CD4-positive, alpha-beta T cell (primary cell): ENCODE measurements at regions not wholly inside any gene's neighbourhood (a gene's known extent, or its start where the extent isn't known, plus 50 kb on each side); places are given as distances from the start of the nearest gene placed in this dataset.

Experiments used
- ATAC-seq: fragments of 200-7000 bp; cut with Tn5 transposase; one replicate; pipeline ENCODE4 v1.10.0; 2022; ENCODE audit warnings: mild to moderate bottlenecking; ENCODE audit not compliant: poor library complexity
- CTCF ChIA-PET: fragments of 350-600 bp; sonication (Branson Sonifier 250); formaldehyde crosslinking; loops from one replicate; lab custom pipeline; 2021; ENCODE audit warnings: antibody characterized with exemption, inconsistent platforms; lab: Charles Lee
- POLR2A ChIA-PET: fragments of 350-600 bp; sonication (Branson Sonifier 250); formaldehyde crosslinking; loops from one replicate; lab custom pipeline; 2021; ENCODE audit warnings: antibody characterized with exemption, inconsistent platforms; lab: Charles Lee
- DNase-seq, 14 experiments: peaks; one replicate each; pipeline ENCODE4 v3.0.0-alpha.2; 2013 to 2020; ENCODE audit warnings: mixed read lengths in 2 of 14
- H3K27ac ChIP-seq, 2 donors: one replicate each; pipeline versions ENCODE4 v1.5.1 to v1.7.0; 2013; ENCODE audit warnings: low read length in 2 of 2, low read depth in 1 of 2, mild to moderate bottlenecking in 1 of 2
- H3K27me3 ChIP-seq, 2 experiments: 1 replicate in 1 of 2; 2 replicates in 1 of 2; pipeline versions ENCODE4 v1.6.1 to v1.7.0; 2013; ENCODE audit warnings: low read length in 2 of 2, control low read depth in 1 of 2, mild to moderate bottlenecking in 1 of 2, moderate library complexity in 1 of 2; ENCODE audit not compliant: insufficient read depth in 2 of 2, control insufficient read depth in 1 of 2
- H3K36me3 ChIP-seq: one replicate; pipeline ENCODE4 v1.6.1; 2013; ENCODE audit warnings: low read length, control low read depth; ENCODE audit not compliant: insufficient read depth
- H3K4me1 ChIP-seq: one replicate; pipeline ENCODE4 v1.6.1; 2013; ENCODE audit warnings: low read length, control low read depth; ENCODE audit not compliant: insufficient read depth
- H3K4me3 ChIP-seq: one replicate; pipeline ENCODE4 v1.5.1; 2013; ENCODE audit warnings: mild to moderate bottlenecking, low read length, moderate library complexity
- H3K9me3 ChIP-seq, 2 experiments: 1 replicate in 1 of 2; 2 replicates in 1 of 2; pipeline versions ENCODE4 v1.6.1 to v1.7.0; 2013; ENCODE audit warnings: low read length in 2 of 2, mild to moderate bottlenecking in 2 of 2, control low read depth in 1 of 2, moderate library complexity in 1 of 2; ENCODE audit not compliant: control insufficient read depth in 1 of 2, insufficient read depth in 1 of 2
- H3K27ac Mint-ChIP-seq: one replicate; pipeline ENCODE4 v1.8.0; 2020; ENCODE audit warnings: mixed read lengths
- H3K27me3 Mint-ChIP-seq: one replicate; pipeline ENCODE4 v1.8.0; 2021; ENCODE audit warnings: mixed read lengths
- H3K36me3 Mint-ChIP-seq: one replicate; pipeline ENCODE4 v1.8.0; 2021; ENCODE audit warnings: low read depth, mixed read lengths
- H3K4me1 Mint-ChIP-seq: one replicate; pipeline ENCODE4 v1.8.0; 2021; ENCODE audit warnings: low read depth, mixed read lengths
- H3K4me3 Mint-ChIP-seq: one replicate; pipeline ENCODE4 v1.8.0; 2020; ENCODE audit warnings: mild to moderate bottlenecking, mixed read lengths
- H3K9me3 Mint-ChIP-seq: one replicate; pipeline ENCODE4 v1.8.0; 2020; ENCODE audit warnings: mixed read lengths
- intact Hi-C, 2 experiments: fragments of 100-400 bp; cut with DNase I in 1 of 2; cut with micrococcal nuclease in 1 of 2; formaldehyde crosslinking; loops; one replicate each; pipeline versions ENCODE4 v1.15.1 to v1.9.0; 2023 to 2025; cut with DNase I, micrococcal nuclease
- TF ChIP-seq, protein P1 (sequence below): fragments of 200-600 bp; IDR thresholded peaks from one replicate; pipeline ENCODE4 v1.8.0; 2022; ENCODE audit warnings: antibody characterized with exemption, mild to moderate bottlenecking

DNA sequence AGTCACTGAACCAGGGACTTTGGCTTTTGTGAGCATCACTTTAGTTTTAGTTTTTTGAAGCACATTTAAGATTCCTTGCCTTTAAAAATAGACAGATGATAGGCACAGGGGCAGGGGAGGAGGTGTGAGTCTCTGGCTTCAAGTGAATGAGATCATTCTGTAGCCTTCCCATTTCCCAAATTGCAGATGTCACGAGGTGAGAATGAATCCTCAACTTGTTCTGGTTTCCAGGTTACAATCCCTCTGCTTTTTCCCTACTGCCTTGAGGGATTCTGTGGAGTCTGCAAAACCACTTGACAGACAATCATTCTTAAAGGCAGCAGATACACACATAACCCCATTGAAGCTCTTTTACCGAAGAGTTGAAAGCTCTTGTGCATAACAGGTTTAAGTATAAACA, 332.4 kb downstream of the DMAC1 start:
- no peak overlapping the region for H3K4me3 Mint-ChIP-seq
- DNase-seq: no peak
- ChIA-PET POLR2A (no interaction called here), CTCF (no interaction called here)
- H3K4me1 Mint-ChIP-seq: no peaks in the 10 kb centered on the region
- H3K4me3 ChIP-seq: no peak overlapping the region
- no peak for ATAC-seq
- H3K9me3 ChIP-seq: no peaks in the 10 kb centered on the region
- H3K36me3 ChIP-seq: no peaks in the 10 kb centered on the region
- H3K4me1 ChIP-seq: no peaks in the 10 kb centered on the region
- H3K27me3 ChIP-seq: no peaks in the 10 kb centered on the region
- H3K27ac Mint-ChIP-seq: no peak overlapping the region
- TF ChIP-seq, protein P1, sequence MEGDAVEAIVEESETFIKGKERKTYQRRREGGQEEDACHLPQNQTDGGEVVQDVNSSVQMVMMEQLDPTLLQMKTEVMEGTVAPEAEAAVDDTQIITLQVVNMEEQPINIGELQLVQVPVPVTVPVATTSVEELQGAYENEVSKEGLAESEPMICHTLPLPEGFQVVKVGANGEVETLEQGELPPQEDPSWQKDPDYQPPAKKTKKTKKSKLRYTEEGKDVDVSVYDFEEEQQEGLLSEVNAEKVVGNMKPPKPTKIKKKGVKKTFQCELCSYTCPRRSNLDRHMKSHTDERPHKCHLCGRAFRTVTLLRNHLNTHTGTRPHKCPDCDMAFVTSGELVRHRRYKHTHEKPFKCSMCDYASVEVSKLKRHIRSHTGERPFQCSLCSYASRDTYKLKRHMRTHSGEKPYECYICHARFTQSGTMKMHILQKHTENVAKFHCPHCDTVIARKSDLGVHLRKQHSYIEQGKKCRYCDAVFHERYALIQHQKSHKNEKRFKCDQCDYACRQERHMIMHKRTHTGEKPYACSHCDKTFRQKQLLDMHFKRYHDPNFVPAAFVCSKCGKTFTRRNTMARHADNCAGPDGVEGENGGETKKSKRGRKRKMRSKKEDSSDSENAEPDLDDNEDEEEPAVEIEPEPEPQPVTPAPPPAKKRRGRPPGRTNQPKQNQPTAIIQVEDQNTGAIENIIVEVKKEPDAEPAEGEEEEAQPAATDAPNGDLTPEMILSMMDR: no peak
- no peaks in the 10 kb centered on the region for H3K9me3 Mint-ChIP-seq
- H3K27me3 Mint-ChIP-seq: peaks cover 12% of the 10 kb centered on the region
- intact Hi-C loops: no loop called here
- no peak overlapping the region for H3K27ac ChIP-seq
- no peaks in the 10 kb centered on the region for H3K36me3 Mint-ChIP-seq

DNA sequence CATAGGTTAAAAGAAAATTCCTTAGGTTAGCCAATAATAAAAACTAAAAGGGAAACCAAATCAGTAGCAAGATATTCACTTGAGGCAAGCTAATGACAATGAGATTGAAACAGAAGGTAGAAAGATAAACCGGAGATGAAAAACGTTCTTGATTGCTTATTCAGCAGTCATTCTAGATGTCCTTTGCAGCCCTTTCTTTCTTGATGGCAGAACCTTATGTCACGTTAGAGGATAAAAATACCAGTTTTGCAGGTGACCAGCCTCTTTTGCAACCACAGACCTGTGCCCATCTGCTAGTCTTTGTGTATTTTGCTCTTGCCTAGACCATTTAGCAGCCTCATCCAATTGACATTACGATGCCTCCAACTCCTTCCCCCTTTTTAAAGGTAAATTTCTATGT, 337.8 kb downstream of the DMAC1 start:
- Mint-ChIP-seq H3K27ac (no peak overlapping the region), H3K27me3 (no peaks in the 10 kb centered on the region), H3K36me3 (no peaks in the 10 kb centered on the region), H3K4me3 (no peak overlapping the region), H3K4me1 (no peaks in the 10 kb centered on the region), H3K9me3 (no peaks in the 10 kb centered on the region)
- Histone ChIP-seq H3K4me1 (no peaks in the 10 kb centered on the region), H3K36me3 (no peaks in the 10 kb centered on the region), H3K9me3 (no peaks in the 10 kb centered on the region), H3K27ac (no peak overlapping the region), H3K4me3 (no peak overlapping the region), H3K27me3 (no peaks in the 10 kb centered on the region)
- intact Hi-C loops: no loop called here
- ChIA-PET CTCF (no interaction called here), POLR2A (no interaction called here)
- DNase-seq (no peak), ATAC-seq (no peak)
- TF ChIP-seq, protein P1: no peak

DNA sequence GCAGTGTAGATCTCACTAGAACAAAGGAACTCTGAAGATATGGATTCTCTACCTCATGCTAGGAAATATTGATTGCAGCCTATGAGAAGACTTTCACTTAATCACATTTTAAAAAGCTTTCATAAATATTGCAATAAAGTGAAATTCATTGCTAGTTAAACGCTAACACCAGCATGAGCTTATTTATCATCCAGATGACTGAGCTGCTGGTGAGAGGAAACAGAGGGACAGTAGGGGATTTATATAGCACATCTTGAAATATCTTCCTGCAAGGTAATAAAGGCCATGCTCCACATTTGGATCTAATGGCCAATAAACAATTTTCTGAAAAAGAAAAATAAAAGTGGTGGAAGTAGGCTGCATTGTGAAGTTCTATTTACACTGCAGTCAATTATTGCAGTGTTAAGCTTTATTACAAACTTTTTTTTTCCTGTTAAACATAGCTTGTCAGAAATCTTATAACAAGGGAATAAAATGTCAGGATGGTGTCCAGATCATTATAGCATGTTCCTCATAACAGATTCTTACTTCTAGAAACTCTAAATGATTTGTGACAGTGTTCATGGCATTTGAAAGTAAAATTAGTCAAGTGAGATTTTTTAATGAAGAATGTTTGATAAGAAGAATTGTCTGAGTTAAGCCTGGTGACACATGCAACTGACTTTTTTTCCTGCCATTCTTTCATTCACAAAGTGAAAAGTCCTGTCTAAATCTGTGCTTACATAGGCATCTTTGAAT, 342.6 kb downstream of the DMAC1 start:
- H3K27me3 ChIP-seq: no peaks in the 10 kb centered on the region
- H3K36me3 ChIP-seq: no peaks in the 10 kb centered on the region
- TF ChIP-seq, protein P1: no peak
- H3K27me3 Mint-ChIP-seq: peaks cover 9% of the 10 kb centered on the region
- CTCF ChIA-PET: interaction anchor here (0.6 kb wide), 1 partner anchor 1361 kb away, joined by 3 read pairs; no protein-coding TSS in a partner anchor
- H3K36me3 Mint-ChIP-seq: no peaks in the 10 kb centered on the region
- intact Hi-C loops: no loop called here
- H3K9me3 ChIP-seq: no peaks in the 10 kb centered on the region
- H3K4me3 ChIP-seq: no peak overlapping the region
- H3K4me1 ChIP-seq: no peaks in the 10 kb centered on the region
- DNase-seq: no peak
- H3K9me3 Mint-ChIP-seq: no peaks in the 10 kb centered on the region
- H3K4me3 Mint-ChIP-seq: no peak overlapping the region
- H3K27ac Mint-ChIP-seq: no peak overlapping the region
- ATAC-seq: no peak
- no peak overlapping the region for H3K27ac ChIP-seq
- POLR2A ChIA-PET: no interaction called here
- no peaks in the 10 kb centered on the region for H3K4me1 Mint-ChIP-seq
